DND-41 (cell line): ENCODE measurements at regions not wholly inside any gene's neighbourhood (a gene's known extent, or its start where the extent isn't known, plus 50 kb on each side); places are given as distances from the start of the nearest gene placed in this dataset.

Experiments
- EZH2 ChIP-seq: IDR thresholded peaks from 3 replicates; pipeline ENCODE4 v1.6.1; 2012; ENCODE audit warnings: borderline replicate concordance, low read depth, mild to moderate bottlenecking, moderate library complexity, low read length, inconsistent platforms; ENCODE audit not compliant: severe bottlenecking
- TF ChIP-seq, protein P1 (sequence below): IDR thresholded peaks from 2 replicates; pipeline ENCODE4 v1.5.1; 2012; ENCODE audit warnings: borderline replicate concordance, low read length, moderate library complexity, mild to moderate bottlenecking; ENCODE audit not compliant: poor library complexity, severe bottlenecking; ENCODE audit errors: extremely low read depth

DNA sequence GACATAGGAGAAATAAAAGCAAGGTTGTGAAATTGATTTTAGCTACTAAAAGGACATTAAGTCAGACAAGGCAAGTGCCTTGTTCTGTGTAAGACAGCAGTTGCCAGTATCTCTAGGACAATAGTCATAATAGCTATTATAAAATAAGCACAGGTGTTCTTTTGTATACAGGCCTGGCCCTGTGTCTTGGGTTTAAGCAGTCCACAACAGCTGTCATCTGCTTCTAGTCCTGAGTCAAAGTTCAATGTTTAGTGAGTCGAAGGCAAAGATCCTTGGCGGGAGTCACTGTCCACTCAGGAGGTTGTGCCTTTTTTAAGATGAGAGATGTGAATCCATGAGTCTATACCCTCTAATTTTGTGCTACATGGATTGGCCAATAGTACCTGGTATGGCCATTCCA, 79.5 kb downstream of the SC5D start:
- TF ChIP-seq, protein P1, sequence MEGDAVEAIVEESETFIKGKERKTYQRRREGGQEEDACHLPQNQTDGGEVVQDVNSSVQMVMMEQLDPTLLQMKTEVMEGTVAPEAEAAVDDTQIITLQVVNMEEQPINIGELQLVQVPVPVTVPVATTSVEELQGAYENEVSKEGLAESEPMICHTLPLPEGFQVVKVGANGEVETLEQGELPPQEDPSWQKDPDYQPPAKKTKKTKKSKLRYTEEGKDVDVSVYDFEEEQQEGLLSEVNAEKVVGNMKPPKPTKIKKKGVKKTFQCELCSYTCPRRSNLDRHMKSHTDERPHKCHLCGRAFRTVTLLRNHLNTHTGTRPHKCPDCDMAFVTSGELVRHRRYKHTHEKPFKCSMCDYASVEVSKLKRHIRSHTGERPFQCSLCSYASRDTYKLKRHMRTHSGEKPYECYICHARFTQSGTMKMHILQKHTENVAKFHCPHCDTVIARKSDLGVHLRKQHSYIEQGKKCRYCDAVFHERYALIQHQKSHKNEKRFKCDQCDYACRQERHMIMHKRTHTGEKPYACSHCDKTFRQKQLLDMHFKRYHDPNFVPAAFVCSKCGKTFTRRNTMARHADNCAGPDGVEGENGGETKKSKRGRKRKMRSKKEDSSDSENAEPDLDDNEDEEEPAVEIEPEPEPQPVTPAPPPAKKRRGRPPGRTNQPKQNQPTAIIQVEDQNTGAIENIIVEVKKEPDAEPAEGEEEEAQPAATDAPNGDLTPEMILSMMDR = no peak
- no peak for TF ChIP-seq EZH2
